Upper lobe of left lung (tissue), 4 donors: ENCODE measurements at regions not wholly inside any gene's neighbourhood (a gene's known extent, or its start where the extent isn't known, plus 50 kb on each side); places are given as distances from the start of the nearest gene placed in this dataset.

ENCODE experiments used
- EP300 ChIP-seq, 4 donors: sonication (generic); formaldehyde crosslinking; IDR thresholded peaks; one replicate each; pipeline ENCODE4 v1.5.1; 2017; ENCODE audit warnings: antibody characterized with exemption in 4 of 4, control low read depth in 2 of 4
- POLR2A ChIP-seq, 4 donors: fragments of 450-650 bp; IDR thresholded peaks; one replicate each; pipeline ENCODE4 v1.5.1; 2016 to 2017; ENCODE audit warnings: antibody characterized with exemption in 4 of 4, mild to moderate bottlenecking in 2 of 4
- TF ChIP-seq, protein P1 (sequence below), 6 experiments: fragments of 450-650 bp in 4 of 6; fragments of 200-600 bp in 2 of 6; sonication (generic) in 2 of 6; IDR thresholded peaks; one replicate each; pipeline ENCODE4 v1.5.1; 2016 to 2019; ENCODE audit warnings: antibody characterized with exemption in 6 of 6

DNA sequence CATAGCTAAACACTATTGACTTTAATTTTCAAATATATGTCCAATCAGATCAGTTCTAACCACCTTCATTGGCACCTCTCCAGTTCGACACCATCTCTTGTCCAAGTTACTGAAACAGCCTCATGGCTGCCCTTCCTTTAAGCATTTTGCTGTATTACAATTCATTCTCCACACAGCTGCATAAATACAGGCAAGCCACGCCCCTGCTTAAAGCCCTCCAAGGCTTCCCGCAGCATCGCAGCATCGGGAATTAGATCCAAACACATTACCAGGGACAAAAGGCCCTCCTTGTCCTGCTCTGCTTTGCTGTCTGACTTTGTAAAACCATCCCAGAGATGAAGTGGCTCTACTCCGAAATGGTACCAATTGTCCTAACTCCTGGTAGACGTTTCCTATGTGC, 75.1 kb upstream of the RAI14 start:
- TF ChIP-seq, protein P1, sequence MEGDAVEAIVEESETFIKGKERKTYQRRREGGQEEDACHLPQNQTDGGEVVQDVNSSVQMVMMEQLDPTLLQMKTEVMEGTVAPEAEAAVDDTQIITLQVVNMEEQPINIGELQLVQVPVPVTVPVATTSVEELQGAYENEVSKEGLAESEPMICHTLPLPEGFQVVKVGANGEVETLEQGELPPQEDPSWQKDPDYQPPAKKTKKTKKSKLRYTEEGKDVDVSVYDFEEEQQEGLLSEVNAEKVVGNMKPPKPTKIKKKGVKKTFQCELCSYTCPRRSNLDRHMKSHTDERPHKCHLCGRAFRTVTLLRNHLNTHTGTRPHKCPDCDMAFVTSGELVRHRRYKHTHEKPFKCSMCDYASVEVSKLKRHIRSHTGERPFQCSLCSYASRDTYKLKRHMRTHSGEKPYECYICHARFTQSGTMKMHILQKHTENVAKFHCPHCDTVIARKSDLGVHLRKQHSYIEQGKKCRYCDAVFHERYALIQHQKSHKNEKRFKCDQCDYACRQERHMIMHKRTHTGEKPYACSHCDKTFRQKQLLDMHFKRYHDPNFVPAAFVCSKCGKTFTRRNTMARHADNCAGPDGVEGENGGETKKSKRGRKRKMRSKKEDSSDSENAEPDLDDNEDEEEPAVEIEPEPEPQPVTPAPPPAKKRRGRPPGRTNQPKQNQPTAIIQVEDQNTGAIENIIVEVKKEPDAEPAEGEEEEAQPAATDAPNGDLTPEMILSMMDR (IDR thresholded peaks at IDR 0.05), result no peak
- TF ChIP-seq EP300 (IDR thresholded peaks at IDR 0.05) (no peak), POLR2A (IDR thresholded peaks at IDR 0.05) (no peak)
